Erythroblast (primary cell): ENCODE measurements at regions not wholly inside any gene's neighbourhood (a gene's known extent, or its start where the extent isn't known, plus 50 kb on each side); places are given as distances from the start of the nearest gene placed in this dataset.

ENCODE experiments used
- DNase-seq, 2 experiments: peaks; one replicate each; lab custom pipeline; 2025; lab: John Stamatoyannopoulos, UW
- GATA1 ChIP-seq: IDR thresholded peaks from 2 replicates; pipeline ENCODE4 v1.6.1; 2011; ENCODE audit warnings: low read depth, mild to moderate bottlenecking, control low read depth, low read length, moderate library complexity
- POLR2A ChIP-seq: IDR thresholded peaks from 2 replicates; pipeline ENCODE4 v1.6.1; 2011; ENCODE audit warnings: mild to moderate bottlenecking, low read length

GRCh38 chr1:208741296-208741695 lies 497.1 kb upstream of the PLXNA2 start:
- TF ChIP-seq POLR2A (no peak), GATA1 (no peak)
- no peak for DNase-seq

DNA sequence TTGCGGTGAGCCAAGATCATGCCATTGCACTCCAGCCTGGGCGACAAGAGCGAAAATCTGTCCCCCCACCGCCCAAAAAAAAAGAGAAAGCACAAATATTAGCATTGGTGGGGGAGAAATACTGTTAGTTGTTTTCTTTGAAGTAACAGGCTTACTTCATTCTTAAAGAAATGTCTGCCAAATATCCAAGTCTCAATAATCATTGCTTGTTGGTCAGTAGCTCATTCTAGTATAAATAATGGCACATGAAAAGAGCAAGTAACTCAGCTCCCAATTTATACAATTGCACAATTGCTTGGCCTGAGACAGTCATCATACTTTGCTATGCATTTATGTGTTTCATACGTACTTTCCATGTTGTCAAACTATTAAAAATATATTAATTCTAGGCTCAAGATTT lies 499.2 kb upstream of the PLXNA2 start:
- no peak for TF ChIP-seq POLR2A
- TF ChIP-seq GATA1: no peak
- no peak for DNase-seq

DNA sequence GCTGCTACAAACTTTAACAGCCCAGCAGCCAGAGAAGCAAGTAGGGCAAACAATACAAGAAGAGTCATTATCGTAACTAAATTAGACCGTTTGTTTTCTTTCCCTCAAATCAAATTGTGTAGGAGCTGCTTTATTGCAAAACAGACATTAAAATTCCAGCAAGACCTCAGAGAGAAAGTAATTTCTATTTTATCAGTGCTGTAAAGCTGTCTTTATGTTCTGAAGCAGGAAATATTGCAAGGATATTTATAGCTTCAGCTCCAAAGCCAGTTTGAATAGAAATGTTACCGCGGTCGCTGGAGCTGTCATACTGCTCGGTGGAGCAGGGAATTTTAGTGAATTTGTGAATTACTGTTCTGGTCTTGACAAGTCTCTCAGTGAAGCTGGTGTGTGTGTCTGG lies 503.8 kb upstream of the PLXNA2 start:
- no peak for DNase-seq
- TF ChIP-seq GATA1 (no peak), POLR2A (no peak)

DNA sequence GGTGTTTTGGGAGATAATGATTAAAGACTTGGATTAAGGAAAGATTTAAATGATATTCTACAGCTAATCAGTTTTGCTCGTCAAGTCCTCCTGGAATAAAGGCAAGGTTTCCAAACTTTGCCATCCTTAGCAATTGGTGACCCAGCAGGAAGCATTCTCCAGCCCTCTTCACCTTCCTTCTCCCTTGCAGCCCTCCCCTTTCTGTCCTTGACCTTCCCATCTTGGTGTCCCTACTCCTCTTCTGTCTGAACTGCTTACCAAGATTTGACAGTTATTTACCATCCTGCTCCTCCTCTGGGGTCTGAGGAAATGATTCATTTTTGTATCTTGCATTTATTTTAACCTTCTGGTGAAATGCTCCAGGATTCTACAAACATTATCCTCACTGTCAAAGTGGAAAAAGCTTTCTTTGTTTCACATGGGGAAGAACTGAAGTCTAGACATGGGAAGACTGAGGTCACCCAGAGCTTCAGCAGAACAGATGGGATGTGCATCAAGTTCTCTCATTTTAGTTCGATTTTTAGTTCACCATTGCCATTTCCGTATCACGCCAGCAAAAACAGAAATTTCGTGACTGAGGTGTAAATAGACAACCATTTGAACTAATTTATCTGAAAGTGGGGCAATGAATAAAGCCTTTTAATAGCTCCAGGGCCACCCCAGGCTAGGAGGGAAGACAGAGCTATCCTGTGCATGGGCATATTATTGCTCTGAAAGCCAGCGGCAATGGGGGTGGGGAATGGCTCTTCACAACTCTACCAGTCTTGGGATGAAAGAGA lies 504.4 kb upstream of the PLXNA2 start:
- no peak for DNase-seq
- TF ChIP-seq GATA1 (no peak), POLR2A (no peak)

GRCh38 chr1:208756339-208756981 lies 512.3 kb upstream of the PLXNA2 start:
- DNase-seq: no peak
- no peak for TF ChIP-seq GATA1
- no peak for TF ChIP-seq POLR2A

DNA sequence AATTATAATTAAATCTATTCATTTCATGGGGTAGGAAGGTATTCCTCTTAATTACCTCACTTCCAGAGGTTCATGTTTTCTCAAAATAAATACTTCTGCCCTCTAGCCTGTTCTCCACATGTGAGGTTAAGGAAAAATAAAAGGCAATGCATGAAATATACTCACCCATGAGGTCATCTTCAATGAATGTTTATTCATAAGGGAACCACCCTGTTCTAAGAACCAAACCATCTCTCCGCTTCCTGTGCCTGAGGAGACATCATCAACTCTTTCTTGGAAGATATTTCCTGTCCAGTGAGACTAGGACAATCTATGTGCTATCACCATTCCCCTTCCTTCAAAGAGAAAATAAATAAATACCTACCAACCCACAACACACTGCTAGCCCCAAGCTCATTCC lies 513.7 kb upstream of the PLXNA2 start:
- no peak for DNase-seq
- TF ChIP-seq GATA1 (no peak), POLR2A (no peak)

GRCh38 chr1:208759255-208759654 lies 515.1 kb upstream of the PLXNA2 start:
- no peak for DNase-seq
- TF ChIP-seq POLR2A: no peak
- no peak for TF ChIP-seq GATA1

GRCh38 chr1:208763971-208764370 lies 519.8 kb upstream of the PLXNA2 start:
- TF ChIP-seq GATA1 (no peak), POLR2A (no peak)
- DNase-seq: no peak

- TF ChIP-seq GATA1 (no peak), POLR2A (no peak)
- no peak for DNase-seq
Measured at GRCh38 chr1:208766832-208767231, 522.6 kb upstream of the PLXNA2 start.

- DNase-seq: no peak
- TF ChIP-seq POLR2A: no peak
- no peak for TF ChIP-seq GATA1
Measured at GRCh38 chr1:208767816-208768215, 523.6 kb upstream of the PLXNA2 start.

GRCh38 chr1:208772891-208773290 lies 528.7 kb upstream of the PLXNA2 start:
- TF ChIP-seq POLR2A: no peak
- no peak for TF ChIP-seq GATA1
- no peak for DNase-seq

DNA sequence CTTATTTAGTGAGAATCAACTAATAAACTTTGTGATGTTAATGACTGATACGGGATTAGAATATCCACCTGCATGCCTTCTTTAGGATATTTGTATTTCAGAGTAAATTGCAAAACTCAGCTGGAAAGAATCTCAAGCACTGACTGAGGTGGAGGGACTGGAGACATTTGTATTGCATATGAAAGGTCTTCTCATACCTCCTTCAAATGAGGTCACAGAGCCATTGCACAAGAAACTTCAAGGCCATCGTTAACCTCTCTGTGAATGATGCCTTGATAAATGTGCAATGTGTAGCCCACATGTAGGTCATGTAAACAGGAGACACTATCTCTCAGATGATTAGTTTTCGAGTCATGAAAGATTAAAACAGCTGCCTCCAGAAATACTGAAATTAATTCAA lies 531.7 kb upstream of the PLXNA2 start:
- TF ChIP-seq POLR2A (no peak), GATA1 (no peak)
- no peak for DNase-seq

- DNase-seq: no peak
- TF ChIP-seq GATA1 (no peak), POLR2A (no peak)
Measured at GRCh38 chr1:208778417-208778816, 534.2 kb upstream of the PLXNA2 start.

- DNase-seq: no peak
- TF ChIP-seq POLR2A (no peak), GATA1 (no peak)
Measured at GRCh38 chr1:208781391-208782045, 537.3 kb upstream of the PLXNA2 start.

- TF ChIP-seq POLR2A: no peak
- no peak for TF ChIP-seq GATA1
- no peak for DNase-seq
Measured at GRCh38 chr1:208782186-208782585, 538.0 kb upstream of the PLXNA2 start.
